Tibial nerve (tissue), 3 donors: ENCODE measurements at regions not wholly inside any gene's neighbourhood (a gene's known extent, or its start where the extent isn't known, plus 50 kb on each side); places are given as distances from the start of the nearest gene placed in this dataset.
"Not testable (repeated sequence)": the region's sequence is repeated elsewhere in the genome, so short reads cannot be mapped to it uniquely, and the experiment has no call there.

Experiments
- POLR2A ChIP-seq, 2 donors: fragments of 450-650 bp; IDR thresholded peaks; one replicate each; pipeline ENCODE4 v1.6.1; 2017; ENCODE audit warnings: antibody characterized with exemption in 2 of 2, mild to moderate bottlenecking in 2 of 2, moderate library complexity in 2 of 2
- TF ChIP-seq, protein P1 (sequence below), 5 experiments: fragments of 200-600 bp in 3 of 5; fragments of 450-650 bp in 2 of 5; sonication (generic) in 3 of 5; IDR thresholded peaks; one replicate each; pipeline ENCODE4 v1.5.1; 2016 to 2019; ENCODE audit warnings: antibody characterized with exemption in 5 of 5, mild to moderate bottlenecking in 3 of 5, moderate library complexity in 2 of 5

DNA sequence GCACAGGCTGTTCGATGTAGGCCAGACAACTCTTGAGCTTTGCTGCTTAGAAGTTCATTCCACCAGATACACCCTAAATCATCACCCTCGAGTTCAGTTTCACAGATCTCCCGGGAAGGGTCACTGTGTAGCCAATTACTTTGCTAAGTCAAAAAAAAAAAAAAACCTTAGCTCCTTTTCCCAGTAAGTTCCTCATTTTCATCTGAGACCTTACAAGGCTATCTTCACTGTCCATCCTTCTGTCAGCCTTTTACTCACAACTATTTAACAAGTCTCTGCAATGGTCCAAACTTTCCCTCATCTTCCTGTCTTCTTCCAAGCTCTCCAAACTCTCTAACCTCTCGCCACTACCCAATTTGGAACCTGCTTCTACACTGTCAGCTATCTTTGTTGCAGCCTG is 615.9 kb upstream of the DEFB115 start:
- TF ChIP-seq, protein P1, sequence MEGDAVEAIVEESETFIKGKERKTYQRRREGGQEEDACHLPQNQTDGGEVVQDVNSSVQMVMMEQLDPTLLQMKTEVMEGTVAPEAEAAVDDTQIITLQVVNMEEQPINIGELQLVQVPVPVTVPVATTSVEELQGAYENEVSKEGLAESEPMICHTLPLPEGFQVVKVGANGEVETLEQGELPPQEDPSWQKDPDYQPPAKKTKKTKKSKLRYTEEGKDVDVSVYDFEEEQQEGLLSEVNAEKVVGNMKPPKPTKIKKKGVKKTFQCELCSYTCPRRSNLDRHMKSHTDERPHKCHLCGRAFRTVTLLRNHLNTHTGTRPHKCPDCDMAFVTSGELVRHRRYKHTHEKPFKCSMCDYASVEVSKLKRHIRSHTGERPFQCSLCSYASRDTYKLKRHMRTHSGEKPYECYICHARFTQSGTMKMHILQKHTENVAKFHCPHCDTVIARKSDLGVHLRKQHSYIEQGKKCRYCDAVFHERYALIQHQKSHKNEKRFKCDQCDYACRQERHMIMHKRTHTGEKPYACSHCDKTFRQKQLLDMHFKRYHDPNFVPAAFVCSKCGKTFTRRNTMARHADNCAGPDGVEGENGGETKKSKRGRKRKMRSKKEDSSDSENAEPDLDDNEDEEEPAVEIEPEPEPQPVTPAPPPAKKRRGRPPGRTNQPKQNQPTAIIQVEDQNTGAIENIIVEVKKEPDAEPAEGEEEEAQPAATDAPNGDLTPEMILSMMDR (IDR thresholded peaks at IDR 0.05): not testable (repeated sequence)
- TF ChIP-seq POLR2A (IDR thresholded peaks at IDR 0.05): not testable (repeated sequence)
